ENCODE measurements at regions not wholly inside any gene's neighbourhood (a gene's known extent, or its start where the extent isn't known, plus 50 kb on each side); places are given as distances from the start of the nearest gene placed in this dataset.

DNA sequence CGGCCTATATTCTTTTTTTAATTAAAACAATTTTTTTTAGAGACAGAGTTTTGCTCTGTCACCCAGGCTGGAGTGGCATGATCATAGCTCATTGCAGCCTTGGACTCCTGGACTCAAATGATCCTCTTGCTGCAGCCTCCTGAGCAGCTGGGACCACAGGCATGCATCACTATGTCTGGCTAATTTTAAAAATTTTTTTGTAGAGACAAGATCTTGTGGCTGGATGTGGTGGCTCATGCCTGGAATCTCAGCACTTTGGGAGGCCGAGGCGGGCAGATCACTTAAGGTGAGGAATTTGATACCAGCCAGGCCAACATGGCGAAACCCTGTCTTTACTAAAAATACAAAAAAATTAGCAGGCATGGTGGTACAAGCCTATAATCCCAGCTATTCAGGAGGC lies 54.8 kb upstream of the MSI2 start:
- H3K9me3 Mint-ChIP-seq, result peaks cover 0 to 4% (median 0%) of the 10 kb centered on the region in 7 donors
- Histone ChIP-seq H3K36me3 (ENCODE audit: control insufficient read depth, insufficient read depth, low read length) (no peaks in the 10 kb centered on the region), H3K27me3 (ENCODE audit: control insufficient read depth, insufficient read depth, low read length) (no peaks in the 10 kb centered on the region), H3K4me3 (ENCODE audit: low read depth, low read length) (no peak overlapping the region), H3K27ac (ENCODE audit: insufficient read depth, low read length, poor library complexity, severe bottlenecking) (no peak overlapping the region), H3K4me1 (ENCODE audit: control insufficient read depth, insufficient read depth, low read length, poor library complexity, severe bottlenecking) (no peaks in the 10 kb centered on the region), H3K9me3 (ENCODE audit: control insufficient read depth in 2 of 2, low read length in 2 of 2) (no peaks in the 10 kb centered on the region)
- no peak overlapping the region for H3K4me3 Mint-ChIP-seq
- H3K27ac Mint-ChIP-seq, result no peak overlapping the region
- no peak for DNase-seq
- peaks cover 13% of the 10 kb centered on the region for H3K27me3 Mint-ChIP-seq
- H3K36me3 Mint-ChIP-seq, result no peaks in the 10 kb centered on the region
- no peaks in the 10 kb centered on the region for H3K4me1 Mint-ChIP-seq
- ATAC-seq (ENCODE audit: low read depth in 2 of 2), result no peak

DNA sequence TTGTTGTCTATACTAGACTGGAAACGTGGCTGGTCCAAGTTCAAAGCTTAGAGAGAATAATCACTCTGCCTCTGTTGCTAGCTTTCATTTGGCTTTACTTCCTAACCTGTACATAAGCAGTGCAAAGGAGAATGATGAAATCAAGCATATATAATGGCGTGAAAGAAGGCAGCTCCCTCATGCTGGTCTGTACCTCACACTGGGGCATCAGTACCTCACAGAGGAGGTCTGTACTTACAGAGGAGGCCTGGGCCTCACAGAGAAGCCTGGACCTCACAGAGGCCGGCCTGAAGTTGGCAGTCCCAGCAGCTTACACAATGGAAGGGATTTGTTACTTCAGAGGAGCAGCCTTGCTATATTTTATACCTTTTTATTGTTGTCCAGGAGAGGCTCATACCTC lies 53.3 kb upstream of the MSI2 start:
- no peak for DNase-seq
- Mint-ChIP-seq H3K4me3 (no peak overlapping the region), H3K4me1 (no peaks in the 10 kb centered on the region), H3K27me3 (peaks cover 16% of the 10 kb centered on the region), H3K27ac (no peak overlapping the region), H3K9me3 (peaks cover 0 to 5% (median 0%) of the 10 kb centered on the region in 7 donors), H3K36me3 (no peaks in the 10 kb centered on the region)
- ATAC-seq (ENCODE audit: low read depth in 2 of 2), result no peak
- no peaks in the 10 kb centered on the region for H3K27me3 ChIP-seq (ENCODE audit: control insufficient read depth, insufficient read depth, low read length)
- H3K27ac ChIP-seq (ENCODE audit: insufficient read depth, low read length, poor library complexity, severe bottlenecking), result no peak overlapping the region
- H3K4me3 ChIP-seq (ENCODE audit: low read depth, low read length), result no peak overlapping the region
- no peaks in the 10 kb centered on the region for H3K4me1 ChIP-seq (ENCODE audit: control insufficient read depth, insufficient read depth, low read length, poor library complexity, severe bottlenecking)
- no peaks in the 10 kb centered on the region for H3K36me3 ChIP-seq (ENCODE audit: control insufficient read depth, insufficient read depth, low read length)
- H3K9me3 ChIP-seq (ENCODE audit: control insufficient read depth in 2 of 2, low read length in 2 of 2), result peaks cover 0 to 1% of the 10 kb centered on the region in 2 experiments

All from CD4-positive, CD25-positive, alpha-beta regulatory T cell (primary cell).